GM12865 (cell line): ENCODE measurements at regions not wholly inside any gene's neighbourhood (a gene's known extent, or its start where the extent isn't known, plus 50 kb on each side); places are given as distances from the start of the nearest gene placed in this dataset.

Experiments
- DNase-seq: peaks from one replicate; pipeline ENCODE4 v3.0.0; 2010; ENCODE audit warnings: low read depth
- H3K4me3 ChIP-seq: 2 replicates; pipeline ENCODE4 v1.5.1; 2011; ENCODE audit warnings: mild to moderate bottlenecking, low read depth, low read length, control low read depth
- TF ChIP-seq, protein P1 (sequence below): IDR thresholded peaks from 2 replicates; pipeline ENCODE4 v1.5.1; 2011; ENCODE audit warnings: low read length, control low read depth, low read depth, inconsistent platforms; ENCODE audit not compliant: insufficient read depth; ENCODE audit errors: missing control alignments

DNA sequence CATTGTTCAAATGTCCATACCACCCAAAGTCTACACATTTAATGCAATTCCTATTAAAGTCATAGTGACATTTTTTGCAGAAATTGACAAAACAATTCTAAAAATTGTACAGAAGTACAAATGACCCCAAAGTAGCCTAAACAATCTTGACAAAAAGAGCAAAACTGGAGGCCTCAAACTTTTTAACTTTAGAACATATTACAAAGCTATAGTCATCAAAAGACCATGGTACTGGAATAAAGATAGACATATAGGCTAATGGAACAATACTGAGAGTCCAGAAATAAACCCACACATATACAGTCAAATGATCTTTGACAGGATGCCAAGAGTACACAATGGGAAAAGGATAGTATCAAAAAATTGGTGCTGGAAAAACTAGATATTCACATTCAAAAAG is 213.2 kb upstream of the SAMSN1 start:
- no peak for DNase-seq
- TF ChIP-seq, protein P1, sequence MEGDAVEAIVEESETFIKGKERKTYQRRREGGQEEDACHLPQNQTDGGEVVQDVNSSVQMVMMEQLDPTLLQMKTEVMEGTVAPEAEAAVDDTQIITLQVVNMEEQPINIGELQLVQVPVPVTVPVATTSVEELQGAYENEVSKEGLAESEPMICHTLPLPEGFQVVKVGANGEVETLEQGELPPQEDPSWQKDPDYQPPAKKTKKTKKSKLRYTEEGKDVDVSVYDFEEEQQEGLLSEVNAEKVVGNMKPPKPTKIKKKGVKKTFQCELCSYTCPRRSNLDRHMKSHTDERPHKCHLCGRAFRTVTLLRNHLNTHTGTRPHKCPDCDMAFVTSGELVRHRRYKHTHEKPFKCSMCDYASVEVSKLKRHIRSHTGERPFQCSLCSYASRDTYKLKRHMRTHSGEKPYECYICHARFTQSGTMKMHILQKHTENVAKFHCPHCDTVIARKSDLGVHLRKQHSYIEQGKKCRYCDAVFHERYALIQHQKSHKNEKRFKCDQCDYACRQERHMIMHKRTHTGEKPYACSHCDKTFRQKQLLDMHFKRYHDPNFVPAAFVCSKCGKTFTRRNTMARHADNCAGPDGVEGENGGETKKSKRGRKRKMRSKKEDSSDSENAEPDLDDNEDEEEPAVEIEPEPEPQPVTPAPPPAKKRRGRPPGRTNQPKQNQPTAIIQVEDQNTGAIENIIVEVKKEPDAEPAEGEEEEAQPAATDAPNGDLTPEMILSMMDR, result no peak
- no peak overlapping the region for H3K4me3 ChIP-seq

GRCh38 chr21:14758849-14759248 is 212.7 kb upstream of the SAMSN1 start:
- TF ChIP-seq, protein P1, result no peak
- no peak overlapping the region for H3K4me3 ChIP-seq
- no peak for DNase-seq

DNA sequence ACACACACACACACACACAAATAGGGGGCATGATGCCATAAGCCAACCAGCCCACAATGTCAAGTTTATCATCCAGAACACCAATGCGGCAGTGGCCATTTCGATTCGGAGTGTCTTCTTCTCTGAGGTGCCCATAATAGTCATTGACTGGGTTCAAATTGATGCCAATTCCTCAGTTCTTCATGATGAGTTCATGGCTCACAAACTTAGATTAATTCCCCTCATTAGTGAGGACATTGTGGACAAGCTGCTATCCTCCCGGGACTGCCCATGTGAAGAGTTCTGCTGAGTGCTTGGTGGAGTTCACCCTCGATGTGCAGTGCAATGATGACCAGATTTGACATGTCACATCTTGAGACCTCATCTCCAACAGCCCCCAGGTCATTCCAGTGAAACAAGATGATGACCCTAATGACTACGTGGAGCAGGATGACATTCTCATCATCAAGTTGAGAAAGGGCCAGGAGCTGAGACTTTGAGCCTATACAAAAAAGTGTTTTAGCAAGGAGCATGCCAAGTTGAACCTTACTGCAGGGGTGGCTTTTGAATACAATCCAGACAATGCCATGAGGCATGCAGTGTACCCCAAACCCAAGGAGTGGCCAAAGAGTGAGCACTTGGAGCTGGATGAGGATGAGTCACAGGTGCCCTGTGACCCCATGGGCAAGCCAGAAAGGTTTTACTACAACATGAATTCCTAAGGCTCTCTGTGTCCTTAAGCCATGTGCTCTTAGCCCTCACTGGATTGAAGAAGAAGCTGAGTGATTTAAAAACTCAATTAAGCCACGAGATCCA is 211.6 kb upstream of the SAMSN1 start:
- no peak overlapping the region for H3K4me3 ChIP-seq
- TF ChIP-seq, protein P1, result no peak
- DNase-seq, result no peak

- no peak overlapping the region for H3K4me3 ChIP-seq
- no peak for DNase-seq
- TF ChIP-seq, protein P1, result no peak
These were observed 209.0 kb upstream of the SAMSN1 start for GRCh38 chr21:14755086-14755485.

DNA sequence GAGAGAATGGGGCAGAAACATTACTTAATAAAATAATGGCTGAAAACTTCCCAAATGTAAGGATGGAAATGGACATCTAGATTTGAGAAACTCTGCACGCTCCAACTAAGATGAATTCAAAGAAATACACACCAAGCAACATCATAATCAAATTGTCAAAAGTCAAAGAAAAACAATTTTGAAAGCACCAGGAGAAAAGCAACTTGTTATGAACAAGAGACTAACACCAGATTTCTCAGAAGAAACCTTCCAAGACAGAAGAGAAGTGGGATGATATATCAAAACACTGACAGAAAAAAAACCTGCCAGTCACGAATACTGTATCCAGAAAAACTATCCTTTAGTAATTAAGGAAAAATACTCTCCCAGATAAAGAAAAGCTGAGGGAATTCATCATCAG is 208.6 kb upstream of the SAMSN1 start:
- TF ChIP-seq, protein P1, result no peak
- no peak overlapping the region for H3K4me3 ChIP-seq
- DNase-seq, result no peak

DNA sequence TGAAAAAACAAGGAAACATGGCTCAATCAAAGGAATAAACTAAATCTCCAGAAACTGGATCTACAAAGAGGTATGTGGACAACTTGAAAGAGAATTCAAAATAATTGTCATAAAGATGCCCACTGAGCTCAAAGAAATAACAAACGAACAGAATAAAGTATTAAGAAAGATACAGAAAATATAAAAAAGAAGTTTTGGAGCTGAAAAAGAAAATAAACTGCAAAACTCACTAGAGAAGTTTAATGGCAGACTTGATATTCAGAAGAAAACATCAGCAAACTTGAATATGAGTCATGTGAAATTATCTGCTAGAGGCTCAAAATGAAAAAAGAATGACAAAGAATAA is 208.1 kb upstream of the SAMSN1 start:
- no peak overlapping the region for H3K4me3 ChIP-seq
- TF ChIP-seq, protein P1, result no peak
- DNase-seq, result no peak
